ENCODE measurements at regions not wholly inside any gene's neighbourhood (a gene's known extent, or its start where the extent isn't known, plus 50 kb on each side); places are given as distances from the start of the nearest gene placed in this dataset.

GRCh38 chr3:181344331-181344730, 354.8 kb upstream of the DNAJC19 start:
- TF ChIP-seq CTCF (conservative IDR thresholded peaks at IDR 0.05; ENCODE audit: low read depth in 2 of 2) (no peak), JUNB (IDR thresholded peaks at IDR 0.05; ENCODE audit: unreplicated experiment) (no peak), EZH2phosphoT487 (IDR thresholded peaks at IDR 0.05; ENCODE audit: unreplicated experiment) (no peak)

Data from GM23338 (cell line).